Fibroblast of pulmonary artery (primary cell): ENCODE measurements at regions not wholly inside any gene's neighbourhood (a gene's known extent, or its start where the extent isn't known, plus 50 kb on each side); places are given as distances from the start of the nearest gene placed in this dataset.

Source experiments
- DNase-seq: peaks from one replicate; pipeline ENCODE4 v3.0.0-alpha.2; 2010; ENCODE audit warnings: low read depth
- H3K4me3 ChIP-seq: replicated peaks from 2 replicates; pipeline ENCODE4 v1.5.1; 2011; ENCODE audit warnings: low read depth, mild to moderate bottlenecking, control low read depth, low read length, moderate library complexity
- CTCF ChIP-seq: IDR thresholded peaks from 2 replicates; pipeline ENCODE4 v1.5.1; 2011; ENCODE audit warnings: mild to moderate bottlenecking, control low read depth, low read length, inconsistent platforms; ENCODE audit errors: missing control alignments

- no peak for TF ChIP-seq CTCF
- H3K4me3 ChIP-seq: no peak overlapping the region
- DNase-seq: no peak
Observed at GRCh38 chr13:75149776-75150175, 332.2 kb downstream of the TBC1D4 start.

GRCh38 chr13:75147946-75148345 lies 334.0 kb downstream of the TBC1D4 start:
- no peak for TF ChIP-seq CTCF
- no peak for DNase-seq

GRCh38 chr13:75146436-75146835 lies 335.5 kb downstream of the TBC1D4 start:
- DNase-seq: no peak
- no peak for TF ChIP-seq CTCF
- no peak overlapping the region for H3K4me3 ChIP-seq

More at GRCh38 chr13:75147946-75148345, 334.0 kb downstream of the TBC1D4 start:
- no peak overlapping the region for H3K4me3 ChIP-seq

GRCh38 chr13:75145927-75146326 lies 336.0 kb downstream of the TBC1D4 start:
- no peak overlapping the region for H3K4me3 ChIP-seq
- DNase-seq: peak; percentile 9
- TF ChIP-seq CTCF: no peak

- DNase-seq: peak; percentile 44
- no peak overlapping the region for H3K4me3 ChIP-seq
- no peak for TF ChIP-seq CTCF
Observed at GRCh38 chr13:75139291-75139690, 342.7 kb downstream of the TBC1D4 start.

GRCh38 chr13:75137911-75138571 lies 343.9 kb downstream of the TBC1D4 start:
- no peak for TF ChIP-seq CTCF
- peak; percentile 19 for DNase-seq
- no peak overlapping the region for H3K4me3 ChIP-seq

- DNase-seq: no peak
- no peak overlapping the region for H3K4me3 ChIP-seq
- no peak for TF ChIP-seq CTCF
Observed at GRCh38 chr13:75136151-75136550, 345.8 kb downstream of the TBC1D4 start.
